ENCODE measurements at regions not wholly inside any gene's neighbourhood (a gene's known extent, or its start where the extent isn't known, plus 50 kb on each side); places are given as distances from the start of the nearest gene placed in this dataset.

DNA sequence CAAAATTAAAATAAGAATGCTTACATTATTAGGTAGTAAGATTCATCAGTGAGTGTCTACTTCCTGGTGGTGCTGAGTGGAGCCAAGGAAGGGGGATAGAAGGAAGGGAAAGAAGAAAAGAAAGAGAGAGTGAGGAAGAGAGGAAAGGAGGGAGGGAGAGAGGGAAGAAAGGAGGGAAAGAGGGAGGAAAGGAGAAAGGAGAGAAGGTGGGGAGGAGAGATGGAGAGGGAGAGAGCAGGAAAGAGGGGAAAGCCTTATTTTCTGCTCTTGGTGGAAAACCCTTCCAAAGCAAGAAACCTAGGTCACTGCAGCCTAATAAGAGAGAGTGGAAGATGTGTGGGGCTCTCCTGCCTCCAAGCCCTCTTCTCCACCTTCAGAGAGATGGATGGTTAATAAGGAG is 90.2 kb upstream of the EEF1E1 start:
- Mint-ChIP-seq H3K9me3 (no peaks in the 10 kb centered on the region), H3K27me3 (ENCODE audit: insufficient read depth) (peaks cover 1% of the 10 kb centered on the region; the same call in 1 of the 2 replicates), H3K36me3 (ENCODE audit: low read depth) (no peaks in the 10 kb centered on the region), H3K27ac (no peak overlapping the region), H3K4me1 (ENCODE audit: low read depth) (peaks cover 30% of the 10 kb centered on the region), H3K4me3 (no peak overlapping the region)
- no peak for DNase-seq
- TF ChIP-seq, protein P1, sequence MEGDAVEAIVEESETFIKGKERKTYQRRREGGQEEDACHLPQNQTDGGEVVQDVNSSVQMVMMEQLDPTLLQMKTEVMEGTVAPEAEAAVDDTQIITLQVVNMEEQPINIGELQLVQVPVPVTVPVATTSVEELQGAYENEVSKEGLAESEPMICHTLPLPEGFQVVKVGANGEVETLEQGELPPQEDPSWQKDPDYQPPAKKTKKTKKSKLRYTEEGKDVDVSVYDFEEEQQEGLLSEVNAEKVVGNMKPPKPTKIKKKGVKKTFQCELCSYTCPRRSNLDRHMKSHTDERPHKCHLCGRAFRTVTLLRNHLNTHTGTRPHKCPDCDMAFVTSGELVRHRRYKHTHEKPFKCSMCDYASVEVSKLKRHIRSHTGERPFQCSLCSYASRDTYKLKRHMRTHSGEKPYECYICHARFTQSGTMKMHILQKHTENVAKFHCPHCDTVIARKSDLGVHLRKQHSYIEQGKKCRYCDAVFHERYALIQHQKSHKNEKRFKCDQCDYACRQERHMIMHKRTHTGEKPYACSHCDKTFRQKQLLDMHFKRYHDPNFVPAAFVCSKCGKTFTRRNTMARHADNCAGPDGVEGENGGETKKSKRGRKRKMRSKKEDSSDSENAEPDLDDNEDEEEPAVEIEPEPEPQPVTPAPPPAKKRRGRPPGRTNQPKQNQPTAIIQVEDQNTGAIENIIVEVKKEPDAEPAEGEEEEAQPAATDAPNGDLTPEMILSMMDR (IDR thresholded peaks at IDR 0.05): no peak

- Mint-ChIP-seq H3K27me3 (ENCODE audit: insufficient read depth) (peaks cover 1% of the 10 kb centered on the region; the same call in 1 of the 2 replicates), H3K4me3 (no peak overlapping the region), H3K27ac (no peak overlapping the region), H3K9me3 (no peaks in the 10 kb centered on the region), H3K4me1 (ENCODE audit: low read depth) (peaks cover 30% of the 10 kb centered on the region), H3K36me3 (ENCODE audit: low read depth) (no peaks in the 10 kb centered on the region)
- TF ChIP-seq, protein P1 (IDR thresholded peaks at IDR 0.05): no peak
- DNase-seq: no peak
Observed at GRCh38 chr6:8192067-8192466, 89.7 kb upstream of the EEF1E1 start.

GRCh38 chr6:8191629-8192028 is 89.3 kb upstream of the EEF1E1 start:
- Mint-ChIP-seq H3K4me3 (no peak overlapping the region), H3K4me1 (ENCODE audit: low read depth) (peaks cover 30% of the 10 kb centered on the region), H3K36me3 (ENCODE audit: low read depth) (no peaks in the 10 kb centered on the region), H3K9me3 (no peaks in the 10 kb centered on the region), H3K27me3 (ENCODE audit: insufficient read depth) (peaks cover 1% of the 10 kb centered on the region; the same call in 1 of the 2 replicates), H3K27ac (no peak overlapping the region)
- DNase-seq: no peak
- TF ChIP-seq, protein P1 (IDR thresholded peaks at IDR 0.05): no peak

DNA sequence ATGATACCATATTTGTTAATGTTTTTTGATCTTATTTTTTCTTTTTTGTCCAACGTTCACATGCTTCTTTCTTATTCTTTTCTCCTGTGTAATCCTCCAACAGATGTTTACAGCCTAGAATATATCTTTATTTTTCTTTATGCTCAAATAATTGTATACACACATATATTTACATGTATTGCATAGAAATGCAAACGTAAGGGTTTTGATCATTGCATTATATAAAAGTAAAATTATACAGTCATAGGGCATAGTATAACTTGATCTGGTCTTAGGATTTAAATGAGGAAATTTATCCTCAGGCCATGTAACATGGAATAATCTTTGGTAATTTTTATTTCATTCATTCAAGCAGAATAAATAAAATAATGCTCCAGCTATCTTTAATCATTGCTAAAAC is 84.9 kb upstream of the EEF1E1 start:
- no peaks in the 10 kb centered on the region for H3K36me3 Mint-ChIP-seq (ENCODE audit: low read depth)
- no peak overlapping the region for H3K4me3 Mint-ChIP-seq
- H3K9me3 Mint-ChIP-seq: no peaks in the 10 kb centered on the region
- no peak overlapping the region for H3K27ac Mint-ChIP-seq
- DNase-seq: no peak
- H3K27me3 Mint-ChIP-seq (ENCODE audit: insufficient read depth): no peaks in the 10 kb centered on the region
- H3K4me1 Mint-ChIP-seq (ENCODE audit: low read depth): peaks cover 17% of the 10 kb centered on the region
- TF ChIP-seq, protein P1 (IDR thresholded peaks at IDR 0.05): no peak

GRCh38 chr6:8182902-8183665 is 80.7 kb upstream of the EEF1E1 start:
- Mint-ChIP-seq H3K27ac (peak overlapping the region; percentile 88), H3K36me3 (ENCODE audit: low read depth) (no peaks in the 10 kb centered on the region), H3K27me3 (ENCODE audit: insufficient read depth) (no peaks in the 10 kb centered on the region), H3K9me3 (no peaks in the 10 kb centered on the region), H3K4me3 (peak overlapping the region; percentile 72), H3K4me1 (ENCODE audit: low read depth) (peaks cover 50% of the 10 kb centered on the region)
- no peak for DNase-seq
- TF ChIP-seq, protein P1 (IDR thresholded peaks at IDR 0.05): no peak

Measured in HFFc6 (cell line).